Activated CD4-positive, alpha-beta T cell treated with anti-CD3 and anti-CD28 coated beads, Interleukin-2, amount 10 ng/mL, durations not matched to agents 24 days and 14 days (primary cell): ENCODE measurements at regions not wholly inside any gene's neighbourhood (a gene's known extent, or its start where the extent isn't known, plus 50 kb on each side); places are given as distances from the start of the nearest gene placed in this dataset.

Experiments
- DNase-seq: peaks from one replicate; pipeline ENCODE4 v3.0.0; 2022
- H3K27ac Mint-ChIP-seq: one replicate; pipeline ENCODE4 v1.8.0; 2022; ENCODE audit warnings: mild to moderate bottlenecking, mixed read lengths
- H3K27me3 Mint-ChIP-seq: one replicate; pipeline ENCODE4 v1.8.0; 2022; ENCODE audit warnings: mixed read lengths
- H3K36me3 Mint-ChIP-seq: one replicate; pipeline ENCODE4 v1.8.0; 2022; ENCODE audit warnings: low read depth, mild to moderate bottlenecking, mixed read lengths
- H3K4me1 Mint-ChIP-seq: one replicate; pipeline ENCODE4 v1.8.0; 2021; ENCODE audit warnings: mixed read lengths
- H3K4me3 Mint-ChIP-seq: one replicate; pipeline ENCODE4 v1.8.0; 2022; ENCODE audit warnings: mild to moderate bottlenecking, moderate library complexity, mixed read lengths
- H3K9me3 Mint-ChIP-seq: one replicate; pipeline ENCODE4 v1.8.0; 2021; ENCODE audit warnings: mixed read lengths
- intact Hi-C: fragments of 100-400 bp; cut with micrococcal nuclease; formaldehyde crosslinking; loops from one replicate; pipeline ENCODE4 v1.15.1; 2023

- no peaks in the 10 kb centered on the region for H3K27me3 Mint-ChIP-seq
- H3K9me3 Mint-ChIP-seq, result peaks cover 5% of the 10 kb centered on the region
- peak overlapping the region; percentile 72 for H3K27ac Mint-ChIP-seq
- H3K4me1 Mint-ChIP-seq, result peaks cover 25% of the 10 kb centered on the region
- intact Hi-C loops, result no loop called here
- H3K36me3 Mint-ChIP-seq, result no peaks in the 10 kb centered on the region
- no peak for DNase-seq
- no peak overlapping the region for H3K4me3 Mint-ChIP-seq
These were observed 102.6 kb downstream of the ADSS2 start for GRCh38 chr1:244349103-244349531.

GRCh38 chr1:244349581-244350001 is 102.1 kb downstream of the ADSS2 start:
- H3K36me3 Mint-ChIP-seq, result no peaks in the 10 kb centered on the region
- no peak for DNase-seq
- H3K9me3 Mint-ChIP-seq, result peaks cover 5% of the 10 kb centered on the region
- intact Hi-C loops, result loop anchor here (5.0 kb wide), 2 partner anchors 88 to 103 kb away; partner anchors contain the start of gene ADSS2
- no peak overlapping the region for H3K4me3 Mint-ChIP-seq
- H3K27me3 Mint-ChIP-seq, result no peaks in the 10 kb centered on the region
- peak overlapping the region; percentile 72 for H3K27ac Mint-ChIP-seq
- peaks cover 25% of the 10 kb centered on the region for H3K4me1 Mint-ChIP-seq

- no peaks in the 10 kb centered on the region for H3K27me3 Mint-ChIP-seq
- H3K27ac Mint-ChIP-seq, result peak overlapping the region; percentile 72
- H3K9me3 Mint-ChIP-seq, result peaks cover 5% of the 10 kb centered on the region
- intact Hi-C loops, result loop anchor here (5.0 kb wide), 2 partner anchors 87 to 102 kb away; partner anchors contain the start of gene ADSS2
- H3K36me3 Mint-ChIP-seq, result no peaks in the 10 kb centered on the region
- peaks cover 27% of the 10 kb centered on the region for H3K4me1 Mint-ChIP-seq
- no peak for DNase-seq
- H3K4me3 Mint-ChIP-seq, result peak overlapping the region; percentile 11
These were observed 101.7 kb downstream of the ADSS2 start for GRCh38 chr1:244350027-244350426.

- Mint-ChIP-seq H3K27ac (no peak overlapping the region), H3K9me3 (peaks cover 3% of the 10 kb centered on the region), H3K27me3 (no peaks in the 10 kb centered on the region), H3K36me3 (no peaks in the 10 kb centered on the region), H3K4me1 (peaks cover 24% of the 10 kb centered on the region), H3K4me3 (no peak overlapping the region)
- no peak for DNase-seq
- intact Hi-C loops, result loop anchor here (5.0 kb wide), 2 partner anchors 85 to 100 kb away; partner anchors contain the start of gene ADSS2
These were observed 99.4 kb downstream of the ADSS2 start for GRCh38 chr1:244352156-244352830.

- Mint-ChIP-seq H3K9me3 (peaks cover 3% of the 10 kb centered on the region), H3K36me3 (no peaks in the 10 kb centered on the region), H3K27ac (peak overlapping the region; percentile 73), H3K4me1 (peaks cover 24% of the 10 kb centered on the region), H3K27me3 (no peaks in the 10 kb centered on the region), H3K4me3 (no peak overlapping the region)
- peak; percentile 70 for DNase-seq
- intact Hi-C loops, result loop anchor here (1.0 to 5.0 kb wide), 3 partner anchors 34 to 99 kb away; partner anchors contain the start of gene ADSS2
These were observed 98.1 kb downstream of the ADSS2 start for GRCh38 chr1:244353551-244354091.

- intact Hi-C loops, result loop anchor here (5.0 kb wide), 2 partner anchors 82 to 97 kb away; partner anchors contain the start of gene ADSS2
- H3K4me3 Mint-ChIP-seq, result no peak overlapping the region
- no peaks in the 10 kb centered on the region for H3K27me3 Mint-ChIP-seq
- H3K4me1 Mint-ChIP-seq, result peaks cover 18% of the 10 kb centered on the region
- H3K36me3 Mint-ChIP-seq, result no peaks in the 10 kb centered on the region
- H3K27ac Mint-ChIP-seq, result no peak overlapping the region
- H3K9me3 Mint-ChIP-seq, result peaks cover 3% of the 10 kb centered on the region
- DNase-seq, result no peak
These were observed 96.9 kb downstream of the ADSS2 start for GRCh38 chr1:244354810-244355278.

- Mint-ChIP-seq H3K4me3 (no peak overlapping the region), H3K4me1 (peaks cover 13% of the 10 kb centered on the region), H3K9me3 (peaks cover 3% of the 10 kb centered on the region), H3K27ac (no peak overlapping the region), H3K27me3 (no peaks in the 10 kb centered on the region), H3K36me3 (no peaks in the 10 kb centered on the region)
- intact Hi-C loops, result no loop called here
- DNase-seq, result no peak
These were observed 95.3 kb downstream of the ADSS2 start for GRCh38 chr1:244356376-244356775.
